Calu3 (cell line): ENCODE measurements at regions not wholly inside any gene's neighbourhood (a gene's known extent, or its start where the extent isn't known, plus 50 kb on each side); places are given as distances from the start of the nearest gene placed in this dataset.

ENCODE experiments used
- BruUV-seq: library from RNA; stranded (reverse); fragments of 400-500 nt; replicated peaks from 2 replicates; lab custom pipeline; 2021; lab: Mats Ljungman, UMichigan
- CTCF ChIA-PET: fragments of 300-600 bp; sonication (Branson Sonifier 250); formaldehyde crosslinking; loops from one replicate; lab custom pipeline; 2022; ENCODE audit warnings: antibody characterized with exemption; lab: Charles Lee
- DNase-seq: peaks from one replicate; pipeline ENCODE4 v3.0.0; 2022
- H3K27ac Mint-ChIP-seq: one replicate; pipeline ENCODE4 v1.8.0; 2022; ENCODE audit warnings: mixed read lengths; ENCODE audit not compliant: unreplicated experiment
- H3K27me3 Mint-ChIP-seq: one replicate; pipeline ENCODE4 v1.8.0; 2022; ENCODE audit warnings: mixed read lengths; ENCODE audit not compliant: unreplicated experiment
- H3K36me3 Mint-ChIP-seq: one replicate; pipeline ENCODE4 v1.8.0; 2022; ENCODE audit warnings: mild to moderate bottlenecking, moderate library complexity, mixed read lengths; ENCODE audit not compliant: insufficient read depth, unreplicated experiment
- H3K4me1 Mint-ChIP-seq: one replicate; pipeline ENCODE4 v1.8.0; 2022; ENCODE audit warnings: mild to moderate bottlenecking, low read depth, mixed read lengths; ENCODE audit not compliant: unreplicated experiment
- H3K4me3 Mint-ChIP-seq: one replicate; pipeline ENCODE4 v1.8.0; 2022; ENCODE audit warnings: mild to moderate bottlenecking, low read depth, moderate library complexity, mixed read lengths; ENCODE audit not compliant: unreplicated experiment
- H3K9me3 Mint-ChIP-seq: one replicate; pipeline ENCODE4 v1.8.0; 2022; ENCODE audit warnings: low read depth, mixed read lengths; ENCODE audit not compliant: unreplicated experiment
- CTCF ChIP-seq: fragments of 200-600 bp; IDR thresholded peaks from one replicate; pipeline ENCODE4 v1.8.0; 2022; ENCODE audit warnings: antibody characterized with exemption; ENCODE audit not compliant: unreplicated experiment
- intact Hi-C: fragments of 100-400 bp; cut with micrococcal nuclease; formaldehyde crosslinking; loops from one replicate; pipeline ENCODE4 v1.10.0; 2022; ENCODE audit not compliant: unreplicated experiment

- no peaks in the 10 kb centered on the region for H3K27me3 Mint-ChIP-seq
- DNase-seq, result no peak
- no peak overlapping the region for H3K4me3 Mint-ChIP-seq
- CTCF ChIA-PET, result no interaction called here
- no peak overlapping the region for H3K27ac Mint-ChIP-seq
- no TSS peak for BruUV-seq
- no peaks in the 10 kb centered on the region for H3K36me3 Mint-ChIP-seq
- intact Hi-C loops, result no loop called here
- no peak for TF ChIP-seq CTCF
- no peaks in the 10 kb centered on the region for H3K4me1 Mint-ChIP-seq
- H3K9me3 Mint-ChIP-seq, result peaks cover 4% of the 10 kb centered on the region
Measured at GRCh38 chr13:37241786-37242185, 136.3 kb upstream of the CSNK1A1L start.

- no peak for TF ChIP-seq CTCF
- H3K27me3 Mint-ChIP-seq, result no peaks in the 10 kb centered on the region
- no TSS peak for BruUV-seq
- intact Hi-C loops, result no loop called here
- DNase-seq, result no peak
- no peaks in the 10 kb centered on the region for H3K9me3 Mint-ChIP-seq
- H3K36me3 Mint-ChIP-seq, result no peaks in the 10 kb centered on the region
- CTCF ChIA-PET, result no interaction called here
- H3K4me3 Mint-ChIP-seq, result no peak overlapping the region
- no peaks in the 10 kb centered on the region for H3K4me1 Mint-ChIP-seq
- H3K27ac Mint-ChIP-seq, result no peak overlapping the region
Measured at GRCh38 chr13:37230346-37230745, 124.9 kb upstream of the CSNK1A1L start.

- no TSS peak for BruUV-seq
- H3K27ac Mint-ChIP-seq, result no peak overlapping the region
- no peaks in the 10 kb centered on the region for H3K27me3 Mint-ChIP-seq
- DNase-seq, result no peak
- CTCF ChIA-PET, result no interaction called here
- intact Hi-C loops, result no loop called here
- H3K4me1 Mint-ChIP-seq, result no peaks in the 10 kb centered on the region
- no peak for TF ChIP-seq CTCF
- H3K4me3 Mint-ChIP-seq, result no peak overlapping the region
- H3K9me3 Mint-ChIP-seq, result no peaks in the 10 kb centered on the region
- no peaks in the 10 kb centered on the region for H3K36me3 Mint-ChIP-seq
Measured at GRCh38 chr13:37229931-37230330, 124.5 kb upstream of the CSNK1A1L start.

GRCh38 chr13:37226971-37227370, 121.5 kb upstream of the CSNK1A1L start:
- intact Hi-C loops, result no loop called here
- no peaks in the 10 kb centered on the region for H3K36me3 Mint-ChIP-seq
- no TSS peak for BruUV-seq
- TF ChIP-seq CTCF, result no peak
- H3K4me3 Mint-ChIP-seq, result no peak overlapping the region
- no peaks in the 10 kb centered on the region for H3K4me1 Mint-ChIP-seq
- no peak for DNase-seq
- no peaks in the 10 kb centered on the region for H3K27me3 Mint-ChIP-seq
- CTCF ChIA-PET, result no interaction called here
- no peak overlapping the region for H3K27ac Mint-ChIP-seq
- no peaks in the 10 kb centered on the region for H3K9me3 Mint-ChIP-seq
